Stomach (tissue), 8 donors: ENCODE measurements at regions not wholly inside any gene's neighbourhood (a gene's known extent, or its start where the extent isn't known, plus 50 kb on each side); places are given as distances from the start of the nearest gene placed in this dataset.

Source experiments
- DNase-seq, 2 donors: peaks; one replicate each; pipeline versions ENCODE4 v3.0.0 to v3.0.0-alpha.2; 2013 to 2019
- H3K27ac ChIP-seq, 5 donors: fragments of 200-600 bp in 4 of 5; sonication (generic) in 4 of 5; one replicate each; pipeline ENCODE4 v1.5.1; 2013 to 2019; ENCODE audit warnings: mild to moderate bottlenecking in 1 of 5, moderate library complexity in 1 of 5
- H3K27me3 ChIP-seq, 3 donors: fragments of 200-600 bp; sonication (generic); one replicate each; pipeline ENCODE4 v1.5.1; 2017 to 2019; ENCODE audit warnings: mixed run types in 1 of 3
- H3K36me3 ChIP-seq, 4 donors: fragments of 200-600 bp; sonication (generic); 1 replicate in 3 of 4; 2 replicates in 1 of 4; pipeline ENCODE4 v1.5.1; 2016 to 2019
- H3K4me1 ChIP-seq, 4 donors: fragments of 200-600 bp; sonication (generic); one replicate each; pipeline ENCODE4 v1.5.1; 2016 to 2019
- H3K4me3 ChIP-seq, 4 donors: fragments of 200-600 bp; sonication (generic) in 3 of 4; one replicate each; pipeline ENCODE4 v1.5.1; 2016 to 2019; ENCODE audit warnings: mild to moderate bottlenecking in 1 of 4
- H3K9me3 ChIP-seq, 4 donors: fragments of 200-600 bp; sonication (generic); one replicate each; pipeline ENCODE4 v1.5.1; 2016 to 2019
- CTCF ChIP-seq, 7 experiments: fragments of 450-650 bp in 4 of 7; fragments of 200-600 bp in 3 of 7; sonication (generic) in 3 of 7; IDR thresholded peaks; one replicate each; pipeline ENCODE4 v1.5.1; 2016 to 2019; ENCODE audit warnings: antibody characterized with exemption in 7 of 7, control low read depth in 2 of 7, mild to moderate bottlenecking in 1 of 7
- EP300 ChIP-seq: sonication (generic); formaldehyde crosslinking; IDR thresholded peaks from one replicate; pipeline ENCODE4 v1.6.1; 2017; ENCODE audit warnings: antibody characterized with exemption
- POLR2A ChIP-seq, 4 donors: fragments of 450-650 bp; IDR thresholded peaks; one replicate each; pipeline ENCODE4 v1.6.1; 2016; ENCODE audit warnings: antibody characterized with exemption in 4 of 4, control low read depth in 2 of 4, mild to moderate bottlenecking in 1 of 4, moderate library complexity in 1 of 4
- POLR2AphosphoS5 ChIP-seq, 3 donors: sonication (generic); formaldehyde crosslinking; IDR thresholded peaks; one replicate each; pipeline ENCODE4 v1.6.1; 2016; ENCODE audit warnings: antibody characterized with exemption in 3 of 3
- WGBS, 5 donors: extraction: QIAGEN DNeasy Blood & Tissue Kit in 3 of 5; methylation state at CpG; one replicate each; pipeline versions ENCODE4 v1.1.5 to v1.1.7; 2013 to 2018; 5-methylcytosine and 5-hydroxymethylcytosine counted together
- intact Hi-C: fragments of 100-400 bp; cut with DNase I; formaldehyde crosslinking; loops from one replicate; pipeline ENCODE4 v1.15.1; 2023; ENCODE audit warnings: low total_unique reads
- donor health status: healthy with polysubstance abuse.
- donor health status: Bipolar disorder and iron deficiency.
- donor health status: healthy.

DNA sequence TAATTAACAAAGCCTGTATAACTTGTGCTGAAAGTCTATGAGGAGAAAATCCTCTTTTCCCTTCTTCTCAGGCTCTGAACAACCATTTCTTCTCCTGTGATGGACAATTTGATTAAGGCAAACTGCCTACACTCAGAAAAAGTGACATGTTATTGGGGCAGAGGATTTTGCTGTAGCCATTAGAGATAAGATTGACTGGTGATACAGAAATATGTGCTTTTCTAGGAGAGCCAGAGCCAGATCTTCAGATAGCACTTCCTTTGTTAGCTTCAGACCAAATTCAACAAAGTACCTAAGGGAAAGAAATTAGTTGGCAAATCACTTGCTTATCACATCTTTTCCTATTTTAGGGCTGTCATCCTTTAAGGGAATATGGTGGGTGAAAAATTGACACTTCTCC, 259.9 kb downstream of the ARPP21 start:
- intact Hi-C loops: no loop called here

DNA sequence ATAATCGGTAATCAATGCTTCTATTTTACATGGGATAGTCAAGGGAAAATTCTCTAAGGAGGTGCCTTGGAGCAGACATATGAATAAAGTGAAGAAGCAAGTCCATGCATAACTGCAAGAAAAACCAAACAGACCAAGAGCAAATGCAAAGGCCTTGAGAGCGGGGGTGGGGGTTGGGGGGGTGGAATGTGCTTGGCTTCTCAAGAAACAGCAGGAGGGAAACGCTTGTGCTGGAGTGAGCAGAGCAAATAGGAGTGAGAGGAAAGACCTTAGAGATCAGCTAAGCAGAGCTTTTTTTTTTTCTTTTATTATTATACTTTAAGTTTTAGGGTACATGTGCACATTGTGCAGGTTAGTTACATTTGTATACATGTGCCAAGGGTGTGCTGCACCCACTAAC, 260.8 kb downstream of the ARPP21 start:
- Histone ChIP-seq H3K4me1 (no peaks in the 10 kb centered on the region), H3K9me3 (no peaks in the 10 kb centered on the region), H3K27me3 (no peaks in the 10 kb centered on the region), H3K27ac (no peak overlapping the region), H3K36me3 (no peaks in the 10 kb centered on the region), H3K4me3 (no peak overlapping the region)
- intact Hi-C loops: no loop called here
- 73 to 79% (median 77%) methylated on average over 3 of the region's 3 CpGs for WGBS, 5 donors
- TF ChIP-seq POLR2A (IDR thresholded peaks at IDR 0.05) (no peak), POLR2AphosphoS5 (IDR thresholded peaks at IDR 0.05) (no peak), EP300 (no peak), CTCF (IDR thresholded peaks at IDR 0.05) (no peak)
- no peak for DNase-seq

More for the DNA sequence above, 259.9 kb downstream of the ARPP21 start:
- TF ChIP-seq POLR2AphosphoS5 (IDR thresholded peaks at IDR 0.05): no peak
- no peak for TF ChIP-seq POLR2A (IDR thresholded peaks at IDR 0.05)
- TF ChIP-seq CTCF (IDR thresholded peaks at IDR 0.05): no peak
- TF ChIP-seq EP300: no peak
- H3K4me1 ChIP-seq: no peaks in the 10 kb centered on the region
- no peaks in the 10 kb centered on the region for H3K36me3 ChIP-seq
- H3K27ac ChIP-seq: no peak overlapping the region
- no peaks in the 10 kb centered on the region for H3K27me3 ChIP-seq
- no peak overlapping the region for H3K4me3 ChIP-seq
- H3K9me3 ChIP-seq: no peaks in the 10 kb centered on the region
- DNase-seq: no peak

DNA sequence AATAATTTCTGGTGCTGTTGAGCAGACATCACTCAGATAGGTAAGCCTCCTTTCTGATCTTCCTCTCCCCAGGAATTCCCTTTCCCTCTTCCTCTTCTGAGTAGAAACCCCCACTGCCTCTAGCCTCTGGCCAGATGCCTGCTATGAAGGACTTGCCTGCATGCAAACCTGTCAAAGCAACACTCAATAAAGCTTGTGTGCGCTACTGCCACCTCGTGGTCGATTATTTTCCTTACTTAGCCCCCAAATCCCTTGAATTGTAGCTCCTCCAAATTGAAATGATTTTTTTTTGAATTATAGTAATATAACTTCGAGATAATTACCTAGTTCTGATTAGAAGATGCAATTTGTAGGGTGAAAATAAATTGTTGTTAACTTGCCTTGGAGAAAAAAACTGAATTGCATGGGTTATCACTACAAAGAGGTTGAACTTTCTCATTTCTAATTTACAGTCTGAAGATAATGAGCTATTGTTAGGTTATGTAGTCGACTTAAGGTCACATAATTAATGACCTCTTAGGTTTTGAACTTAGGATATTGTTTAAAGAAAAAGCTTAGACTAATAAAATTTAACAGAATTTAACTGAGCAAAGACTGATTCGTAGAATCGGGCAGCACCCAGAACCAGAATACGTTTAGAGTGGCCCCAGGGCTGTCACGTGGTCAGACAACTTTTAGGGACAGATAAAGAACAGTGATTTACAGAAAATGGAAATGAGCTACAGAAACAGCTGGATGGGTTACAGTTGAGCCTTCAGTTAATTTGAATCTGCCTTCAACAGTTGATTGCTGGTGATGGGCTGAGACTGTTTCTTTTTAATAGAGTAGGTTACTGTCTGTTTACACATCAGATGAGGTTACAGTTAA, 269.3 kb downstream of the ARPP21 start:
- Histone ChIP-seq H3K36me3 (no peaks in the 10 kb centered on the region), H3K4me3 (no peak overlapping the region), H3K27me3 (no peaks in the 10 kb centered on the region), H3K4me1 (no peaks in the 10 kb centered on the region), H3K9me3 (no peaks in the 10 kb centered on the region), H3K27ac (no peak overlapping the region)
- 15 to 31% (median 26%) methylated on average over 9 of the region's 9 CpGs for WGBS, 5 donors
- no peak for TF ChIP-seq EP300
- peak in 4 of 7 experiments; percentile 26 to 64 (median 57) for TF ChIP-seq CTCF (IDR thresholded peaks at IDR 0.05)
- intact Hi-C loops: no loop called here
- DNase-seq: peak; percentile 67 to 88

DNA sequence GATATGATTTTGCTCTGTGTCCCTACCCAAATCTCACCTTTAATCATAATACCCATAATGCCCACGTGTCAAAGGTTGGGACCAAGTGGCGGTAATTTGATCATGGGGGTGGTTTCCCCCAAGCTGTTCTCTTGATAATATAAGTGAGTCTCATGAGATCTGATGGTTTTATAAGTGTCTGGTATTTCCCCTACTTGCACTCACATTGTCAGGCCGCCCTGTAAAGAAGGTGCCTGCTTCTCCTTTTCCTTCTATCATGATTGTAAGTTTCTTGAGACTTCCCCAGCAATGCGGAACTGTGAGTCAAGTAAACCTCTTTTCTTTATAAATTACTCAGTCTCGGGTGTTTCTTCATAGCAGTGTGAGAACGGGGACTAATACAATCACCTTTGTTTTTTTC, 279.8 kb downstream of the ARPP21 start:
- peaks cover 0 to 24% (median 14%) of the 10 kb centered on the region in 4 donors for H3K9me3 ChIP-seq
- intact Hi-C loops: no loop called here
- DNase-seq: no peak

More for the DNA sequence above, 279.8 kb downstream of the ARPP21 start:
- TF ChIP-seq POLR2A (IDR thresholded peaks at IDR 0.05) (no peak), CTCF (IDR thresholded peaks at IDR 0.05) (no peak), POLR2AphosphoS5 (IDR thresholded peaks at IDR 0.05) (no peak)
- Histone ChIP-seq H3K27ac (no peak overlapping the region), H3K27me3 (no peaks in the 10 kb centered on the region), H3K4me1 (no peaks in the 10 kb centered on the region), H3K36me3 (no peaks in the 10 kb centered on the region), H3K4me3 (no peak overlapping the region)
- 79 to 88% (median 85%) methylated on average over 6 of the region's 6 CpGs for WGBS, 5 donors
